HL-60 (cell line): ENCODE measurements at regions not wholly inside any gene's neighbourhood (a gene's known extent, or its start where the extent isn't known, plus 50 kb on each side); places are given as distances from the start of the nearest gene placed in this dataset.

Source experiments
- GABPA ChIP-seq: IDR thresholded peaks from 2 replicates; pipeline ENCODE4 v1.6.1; 2012; ENCODE audit warnings: low read depth
- REST ChIP-seq: IDR thresholded peaks from 2 replicates; pipeline ENCODE4 v1.6.1; 2012; ENCODE audit warnings: low read depth; ENCODE audit not compliant: insufficient replicate concordance
- TF ChIP-seq, protein P1 (sequence below): IDR thresholded peaks from one replicate; pipeline ENCODE4 v1.5.1; 2011; ENCODE audit warnings: low read length, control low read depth, inconsistent platforms; ENCODE audit not compliant: insufficient read depth

GRCh38 chr4:35342833-35343232 lies 901.5 kb downstream of the ARAP2 start:
- TF ChIP-seq, protein P1, sequence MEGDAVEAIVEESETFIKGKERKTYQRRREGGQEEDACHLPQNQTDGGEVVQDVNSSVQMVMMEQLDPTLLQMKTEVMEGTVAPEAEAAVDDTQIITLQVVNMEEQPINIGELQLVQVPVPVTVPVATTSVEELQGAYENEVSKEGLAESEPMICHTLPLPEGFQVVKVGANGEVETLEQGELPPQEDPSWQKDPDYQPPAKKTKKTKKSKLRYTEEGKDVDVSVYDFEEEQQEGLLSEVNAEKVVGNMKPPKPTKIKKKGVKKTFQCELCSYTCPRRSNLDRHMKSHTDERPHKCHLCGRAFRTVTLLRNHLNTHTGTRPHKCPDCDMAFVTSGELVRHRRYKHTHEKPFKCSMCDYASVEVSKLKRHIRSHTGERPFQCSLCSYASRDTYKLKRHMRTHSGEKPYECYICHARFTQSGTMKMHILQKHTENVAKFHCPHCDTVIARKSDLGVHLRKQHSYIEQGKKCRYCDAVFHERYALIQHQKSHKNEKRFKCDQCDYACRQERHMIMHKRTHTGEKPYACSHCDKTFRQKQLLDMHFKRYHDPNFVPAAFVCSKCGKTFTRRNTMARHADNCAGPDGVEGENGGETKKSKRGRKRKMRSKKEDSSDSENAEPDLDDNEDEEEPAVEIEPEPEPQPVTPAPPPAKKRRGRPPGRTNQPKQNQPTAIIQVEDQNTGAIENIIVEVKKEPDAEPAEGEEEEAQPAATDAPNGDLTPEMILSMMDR, result no peak
- TF ChIP-seq REST (no peak), GABPA (no peak)
